LNCaP clone FGC (cell line): ENCODE measurements at regions not wholly inside any gene's neighbourhood (a gene's known extent, or its start where the extent isn't known, plus 50 kb on each side); places are given as distances from the start of the nearest gene placed in this dataset.

ENCODE experiments used
- DNase-seq: peaks from one replicate; pipeline ENCODE4 v3.0.0-alpha.2; 2011; ENCODE audit warnings: low read depth
- H3K4me3 ChIP-seq: 2 replicates; pipeline ENCODE4 v1.5.1; 2011; ENCODE audit warnings: mild to moderate bottlenecking, low read depth, low read length, control low read depth
- TF ChIP-seq, protein P1 (sequence below): IDR thresholded peaks from 2 replicates; pipeline ENCODE4 v1.5.1; 2012; ENCODE audit warnings: mild to moderate bottlenecking; ENCODE audit not compliant: control insufficient read depth, insufficient read depth; ENCODE audit errors: extremely low read depth

DNA sequence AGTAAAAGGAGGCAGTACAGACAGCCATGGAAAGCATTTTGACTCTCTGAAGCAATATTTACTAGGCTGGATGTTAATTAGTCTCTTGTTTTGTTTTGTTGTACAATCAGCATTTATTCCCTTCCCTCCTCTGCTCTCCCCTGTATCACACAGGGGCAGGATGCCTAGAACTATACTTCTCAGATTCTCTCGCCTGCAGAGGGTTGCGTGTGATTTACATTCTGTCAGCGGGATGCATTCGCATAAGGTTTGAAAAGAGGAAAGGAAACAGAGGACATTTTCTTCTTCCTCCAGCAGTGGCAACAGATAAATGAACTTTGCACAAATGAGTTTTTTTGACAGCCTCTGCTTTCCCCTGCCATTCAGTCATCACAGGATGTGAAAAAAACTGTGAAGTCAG, 188.3 kb downstream of the RSL24D1 start:
- TF ChIP-seq, protein P1, sequence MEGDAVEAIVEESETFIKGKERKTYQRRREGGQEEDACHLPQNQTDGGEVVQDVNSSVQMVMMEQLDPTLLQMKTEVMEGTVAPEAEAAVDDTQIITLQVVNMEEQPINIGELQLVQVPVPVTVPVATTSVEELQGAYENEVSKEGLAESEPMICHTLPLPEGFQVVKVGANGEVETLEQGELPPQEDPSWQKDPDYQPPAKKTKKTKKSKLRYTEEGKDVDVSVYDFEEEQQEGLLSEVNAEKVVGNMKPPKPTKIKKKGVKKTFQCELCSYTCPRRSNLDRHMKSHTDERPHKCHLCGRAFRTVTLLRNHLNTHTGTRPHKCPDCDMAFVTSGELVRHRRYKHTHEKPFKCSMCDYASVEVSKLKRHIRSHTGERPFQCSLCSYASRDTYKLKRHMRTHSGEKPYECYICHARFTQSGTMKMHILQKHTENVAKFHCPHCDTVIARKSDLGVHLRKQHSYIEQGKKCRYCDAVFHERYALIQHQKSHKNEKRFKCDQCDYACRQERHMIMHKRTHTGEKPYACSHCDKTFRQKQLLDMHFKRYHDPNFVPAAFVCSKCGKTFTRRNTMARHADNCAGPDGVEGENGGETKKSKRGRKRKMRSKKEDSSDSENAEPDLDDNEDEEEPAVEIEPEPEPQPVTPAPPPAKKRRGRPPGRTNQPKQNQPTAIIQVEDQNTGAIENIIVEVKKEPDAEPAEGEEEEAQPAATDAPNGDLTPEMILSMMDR = no peak
- DNase-seq = no peak
- no peak overlapping the region for H3K4me3 ChIP-seq

DNA sequence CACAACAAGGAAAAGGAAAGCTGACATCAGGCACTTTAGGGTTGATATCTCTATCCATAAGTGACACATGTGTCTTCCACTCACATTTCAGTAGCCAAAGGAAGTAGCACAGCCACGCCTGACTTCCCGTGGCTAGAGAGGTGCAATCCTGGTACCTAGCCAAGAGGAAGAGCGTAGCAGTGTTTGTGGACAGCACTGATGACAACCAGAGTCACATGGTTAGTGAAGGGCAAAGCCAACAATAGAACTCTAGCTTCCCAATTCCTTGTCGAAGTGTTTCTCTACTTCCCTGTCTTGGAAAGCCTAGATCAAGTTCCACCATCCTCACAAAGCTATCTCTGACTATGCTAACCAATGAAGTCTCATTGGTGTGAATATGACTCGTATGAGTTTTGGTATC, 189.2 kb downstream of the RSL24D1 start:
- H3K4me3 ChIP-seq = no peak overlapping the region
- TF ChIP-seq, protein P1 = no peak
- no peak for DNase-seq

DNA sequence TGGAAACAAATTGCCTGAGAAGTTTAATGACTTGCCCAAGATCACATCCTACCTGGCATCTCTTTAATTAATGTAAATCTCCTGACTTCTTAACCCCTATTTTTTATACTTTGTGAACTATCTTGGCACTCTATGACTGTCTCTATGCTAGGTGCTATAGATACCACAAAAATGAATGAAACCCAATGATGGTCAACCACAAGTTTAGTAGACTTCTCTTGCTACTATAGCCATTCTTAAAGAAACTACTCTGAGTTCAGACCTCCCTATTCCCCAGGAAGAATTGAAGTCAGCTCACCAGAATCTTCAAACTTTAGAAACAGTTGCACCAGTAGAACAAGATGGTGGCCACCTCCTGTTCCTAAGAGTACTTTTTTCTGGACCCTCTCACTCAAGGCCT, 191.1 kb downstream of the RSL24D1 start:
- H3K4me3 ChIP-seq = no peak overlapping the region
- TF ChIP-seq, protein P1 = no peak
- no peak for DNase-seq

DNA sequence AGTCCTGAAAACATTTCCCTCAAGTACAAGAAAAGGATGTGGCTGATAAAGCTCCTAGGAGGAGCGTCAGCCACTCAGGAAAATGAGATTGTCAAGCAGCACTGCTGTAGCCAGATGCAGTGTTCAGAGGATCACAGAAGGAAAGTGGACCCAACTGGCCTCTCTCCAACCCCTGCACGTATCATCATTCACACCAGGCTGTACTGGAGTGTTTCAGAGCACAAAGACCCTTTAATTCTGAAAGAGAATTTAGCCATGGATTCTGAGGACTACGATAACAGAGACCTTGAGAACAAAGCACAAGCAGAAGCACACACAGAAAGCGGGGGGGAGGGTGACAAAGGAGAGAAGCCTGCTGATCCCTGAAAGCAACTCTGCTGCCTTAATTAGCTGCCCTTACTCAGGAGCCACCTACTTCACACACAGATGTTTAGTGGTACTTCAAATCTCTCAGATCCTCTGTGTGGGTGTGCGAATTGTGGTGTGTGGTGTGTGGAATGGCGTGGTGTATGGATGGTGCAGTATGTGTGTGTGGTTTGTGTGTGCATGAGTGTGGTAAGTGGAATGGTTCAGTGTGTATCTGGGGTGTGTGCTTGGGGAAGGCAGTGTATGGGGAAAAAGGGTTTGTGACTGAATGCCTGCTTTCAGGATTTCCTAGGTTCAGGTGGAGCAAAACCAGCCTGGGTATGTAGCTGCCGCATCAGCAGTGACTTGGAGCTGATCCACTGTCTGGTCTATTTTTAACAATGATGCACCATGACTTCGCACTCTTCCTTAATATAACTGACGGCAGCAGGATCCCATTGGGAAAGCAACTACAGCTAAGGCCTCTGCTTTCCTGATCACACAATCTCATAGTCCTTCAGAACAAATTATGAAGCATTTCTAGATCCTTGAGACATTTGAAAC, 192.5 kb downstream of the RSL24D1 start:
- TF ChIP-seq, protein P1 = no peak
- no peak for DNase-seq
- no peak overlapping the region for H3K4me3 ChIP-seq

DNA sequence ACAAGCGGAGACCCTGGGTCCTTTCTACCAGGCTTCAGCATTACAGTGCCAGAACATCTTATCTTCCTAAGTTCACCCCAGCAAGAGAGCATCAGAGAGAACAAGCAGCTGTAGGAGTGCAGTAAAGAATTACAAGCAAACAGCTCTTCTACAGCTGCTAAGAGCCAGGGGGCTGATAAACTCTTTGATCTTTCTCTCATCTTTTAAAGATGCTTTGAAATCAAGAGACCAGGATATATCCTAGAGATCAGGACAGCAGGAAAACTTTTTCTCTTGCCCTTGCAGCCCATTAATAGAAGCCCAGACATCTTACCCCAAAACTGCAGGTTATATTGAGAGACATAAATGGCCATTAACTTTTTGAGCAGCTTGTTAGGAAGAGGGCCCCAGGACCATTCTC, 198.1 kb downstream of the RSL24D1 start:
- H3K4me3 ChIP-seq = no peak overlapping the region
- TF ChIP-seq, protein P1 = no peak
- no peak for DNase-seq

DNA sequence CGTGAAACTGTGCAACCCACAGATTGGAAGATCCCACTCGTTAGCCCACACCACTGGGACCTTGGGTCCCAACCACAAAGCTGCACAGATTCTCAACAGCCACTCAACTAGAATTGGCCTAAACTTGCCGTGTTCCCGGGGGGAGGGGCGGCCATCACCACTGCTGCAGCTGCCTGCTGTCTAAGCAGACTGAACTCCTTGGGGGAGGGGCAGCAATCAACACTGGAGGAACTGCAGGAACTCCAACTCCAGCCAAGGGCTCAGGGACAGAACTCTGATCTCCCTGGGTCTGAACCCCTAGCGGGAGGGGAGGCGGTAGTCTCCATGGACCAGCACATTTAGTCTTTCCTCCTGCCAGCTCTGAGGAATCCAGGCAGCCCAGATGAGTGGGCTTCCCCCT, 205.9 kb downstream of the RSL24D1 start:
- TF ChIP-seq, protein P1 = no peak
- DNase-seq = no peak
- H3K4me3 ChIP-seq = no peak overlapping the region

DNA sequence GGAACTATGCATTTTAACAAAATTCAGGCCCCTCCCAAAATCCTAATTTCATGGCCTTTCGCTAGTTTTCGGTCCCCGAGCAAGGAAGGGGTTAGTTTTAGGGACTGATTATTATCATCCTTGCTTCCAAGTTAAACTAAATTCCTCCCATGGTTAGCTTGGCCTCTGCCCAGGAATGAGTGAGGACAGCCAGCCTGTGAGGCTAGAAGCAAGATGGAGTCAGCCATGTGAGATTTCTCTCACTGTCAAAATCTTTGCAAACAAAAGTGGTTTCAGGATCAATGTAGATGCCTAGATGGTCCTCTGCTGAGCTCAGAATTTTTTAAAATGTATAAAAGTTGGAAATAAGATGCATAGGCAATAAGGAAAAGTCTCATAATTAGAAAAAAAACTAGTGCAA, 208.9 kb downstream of the RSL24D1 start:
- H3K4me3 ChIP-seq = no peak overlapping the region
- TF ChIP-seq, protein P1 = no peak
- no peak for DNase-seq
